ENCODE measurements at regions not wholly inside any gene's neighbourhood (a gene's known extent, or its start where the extent isn't known, plus 50 kb on each side); places are given as distances from the start of the nearest gene placed in this dataset.

- no peak for DNase-seq
- H3K9me3 ChIP-seq = no peaks in the 10 kb centered on the region
- ATAC-seq = no peak
- no peak overlapping the region for H3K27ac ChIP-seq
- TF ChIP-seq CTCF (IDR thresholded peaks at IDR 0.05) = no peak
- H3K27me3 ChIP-seq = no peaks in the 10 kb centered on the region
- H3K36me3 ChIP-seq = no peaks in the 10 kb centered on the region
- intact Hi-C loops (cut with DNase I) = loop anchor here in 1 of 2 donors (2.0 kb wide), 1 partner anchor 38 kb away; no protein-coding TSS in a partner anchor
- H3K4me1 ChIP-seq = no peaks in the 10 kb centered on the region
- H3K4me3 ChIP-seq = no peak overlapping the region
These were observed 54.7 kb upstream of the EPHA5 start for GRCh38 chr4:65724973-65725372.

Small RNA genes lying in the stretch of these regions (microRNA-seq; reads per million reads assigned to microRNA genes)
- 0 reads per million in 2 donors for gene MIR1269A
